ENCODE measurements at regions not wholly inside any gene's neighbourhood (a gene's known extent, or its start where the extent isn't known, plus 50 kb on each side); places are given as distances from the start of the nearest gene placed in this dataset.
"Not testable (repeated sequence)": the region's sequence is repeated elsewhere in the genome, so short reads cannot be mapped to it uniquely, and the experiment has no call there.

DNA sequence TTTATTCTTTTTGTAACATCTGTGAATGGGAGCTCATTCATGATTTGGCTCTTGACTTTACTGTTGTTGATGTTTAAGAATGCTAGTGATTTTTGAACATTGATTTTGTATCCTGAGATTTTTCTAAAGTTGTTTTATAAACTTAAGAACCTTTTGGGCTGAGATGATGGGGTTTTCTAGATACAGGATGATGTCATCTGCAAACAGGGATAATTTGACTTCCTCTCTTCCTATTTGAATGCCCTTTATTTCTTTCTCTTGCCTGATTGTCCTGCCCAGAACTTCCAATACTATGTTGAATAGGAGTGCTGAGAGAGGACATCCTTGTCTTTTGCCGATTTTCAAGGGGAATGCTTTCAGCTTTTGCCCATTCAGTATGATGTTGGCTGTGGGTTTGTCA, 445.1 kb upstream of the CFAP20DC start:
- TF ChIP-seq EZH2 (IDR thresholded peaks at IDR 0.05); POLR2AphosphoS5 (IDR thresholded peaks at IDR 0.05; ENCODE audit: borderline replicate concordance, low read depth, low read length); FOXP2 (optimal IDR thresholded peaks at IDR 0.05; ENCODE audit: control extremely low read depth, extremely low read length, insufficient read depth): not testable (repeated sequence)
